ENCODE measurements at regions not wholly inside any gene's neighbourhood (a gene's known extent, or its start where the extent isn't known, plus 50 kb on each side); places are given as distances from the start of the nearest gene placed in this dataset.
"Not testable (repeated sequence)": the region's sequence is repeated elsewhere in the genome, so short reads cannot be mapped to it uniquely, and the experiment has no call there.

GRCh38 chr6:27136978-27137814 is 110.3 kb upstream of the PRSS16 start:
- no peak for DNase-seq (ENCODE audit: low spot score)

GRCh38 chr6:27138406-27138805 is 109.1 kb upstream of the PRSS16 start:
- DNase-seq (ENCODE audit: low spot score): no peak

GRCh38 chr6:27138837-27139755 is 108.4 kb upstream of the PRSS16 start:
- peak; percentile 72 for DNase-seq (ENCODE audit: low spot score)

- DNase-seq (ENCODE audit: low spot score): peak; percentile 54
Measured at GRCh38 chr6:27139756-27140579, 107.5 kb upstream of the PRSS16 start.

- no peak for DNase-seq (ENCODE audit: low spot score)
Measured at GRCh38 chr6:27140999-27141528, 106.4 kb upstream of the PRSS16 start.

- DNase-seq (ENCODE audit: low spot score): no peak
Measured at GRCh38 chr6:27141529-27142015, 105.9 kb upstream of the PRSS16 start.

GRCh38 chr6:27143020-27143388 is 104.5 kb upstream of the PRSS16 start:
- DNase-seq (ENCODE audit: low spot score): not testable (repeated sequence)

- no peak for DNase-seq (ENCODE audit: low spot score)
Measured at GRCh38 chr6:27143474-27144026, 104.0 kb upstream of the PRSS16 start.

- no peak for DNase-seq (ENCODE audit: low spot score)
Measured at GRCh38 chr6:27144740-27145079, 102.8 kb upstream of the PRSS16 start.

GRCh38 chr6:27145731-27146455 is 101.6 kb upstream of the PRSS16 start:
- DNase-seq (ENCODE audit: low spot score): peak; percentile 88

- not testable (repeated sequence) for DNase-seq (ENCODE audit: low spot score)
Measured at GRCh38 chr6:27146456-27146705, 101.1 kb upstream of the PRSS16 start.

GRCh38 chr6:27146706-27147505 is 100.6 kb upstream of the PRSS16 start:
- DNase-seq (ENCODE audit: low spot score): peak; percentile 95

- DNase-seq (ENCODE audit: low spot score): no peak
Measured at GRCh38 chr6:27148404-27148795, 99.1 kb upstream of the PRSS16 start.

GRCh38 chr6:27149150-27149549 is 98.4 kb upstream of the PRSS16 start:
- DNase-seq (ENCODE audit: low spot score): no peak

GRCh38 chr6:27154696-27155095 is 92.8 kb upstream of the PRSS16 start:
- no peak for DNase-seq (ENCODE audit: low spot score)

- DNase-seq (ENCODE audit: low spot score): peak; percentile 50
Measured at GRCh38 chr6:27156874-27157458, 90.5 kb upstream of the PRSS16 start.

GRCh38 chr6:27157459-27158315 is 89.8 kb upstream of the PRSS16 start:
- peak; percentile 80 for DNase-seq (ENCODE audit: low spot score)

GRCh38 chr6:27158316-27158643 is 89.2 kb upstream of the PRSS16 start:
- no peak for DNase-seq (ENCODE audit: low spot score)

- DNase-seq (ENCODE audit: low spot score): no peak
Measured at GRCh38 chr6:27159725-27160124, 87.8 kb upstream of the PRSS16 start.
